Stimulated activated naive B cell treated with anti-CD40 and anti-IgM and Interleukin-4, amounts not matched to agents 10 μg/mL and 1 μg/mL and 100 μg/mL, for 72 hours (primary cell): ENCODE measurements at regions not wholly inside any gene's neighbourhood (a gene's known extent, or its start where the extent isn't known, plus 50 kb on each side); places are given as distances from the start of the nearest gene placed in this dataset.
A peak's percentile ranks its signal among the peaks of the same experiment; 100 is the strongest.

Experiments used
- ATAC-seq, 2 donors: fragments of 150-1000 bp; cut with Tn5 transposase; replicated peaks; 2 replicates each; pipeline ENCODE4 v1.10.0; 2021; ENCODE audit warnings: moderate library complexity in 1 of 2
- DNase-seq: peaks from one replicate; pipeline ENCODE4 v3.0.0; 2021
- H3K27ac Mint-ChIP-seq: one replicate; pipeline ENCODE4 v1.8.0; 2022; ENCODE audit warnings: mild to moderate bottlenecking, mixed read lengths
- H3K27me3 Mint-ChIP-seq, 2 donors: one replicate each; pipeline ENCODE4 v1.8.0; 2022; ENCODE audit warnings: mixed read lengths in 2 of 2
- H3K36me3 Mint-ChIP-seq, 2 donors: one replicate each; pipeline ENCODE4 v1.8.0; 2022; ENCODE audit warnings: mixed read lengths in 2 of 2, mild to moderate bottlenecking in 1 of 2
- H3K4me1 Mint-ChIP-seq, 2 donors: one replicate each; pipeline ENCODE4 v1.8.0; 2022; ENCODE audit warnings: mixed read lengths in 2 of 2, mild to moderate bottlenecking in 1 of 2
- H3K4me3 Mint-ChIP-seq, 2 donors: one replicate each; pipeline ENCODE4 v1.8.0; 2022; ENCODE audit warnings: mild to moderate bottlenecking in 2 of 2, mixed read lengths in 2 of 2, moderate library complexity in 1 of 2
- H3K9me3 Mint-ChIP-seq, 2 donors: one replicate each; pipeline ENCODE4 v1.8.0; 2022; ENCODE audit warnings: mixed read lengths in 2 of 2, mild to moderate bottlenecking in 1 of 2

DNA sequence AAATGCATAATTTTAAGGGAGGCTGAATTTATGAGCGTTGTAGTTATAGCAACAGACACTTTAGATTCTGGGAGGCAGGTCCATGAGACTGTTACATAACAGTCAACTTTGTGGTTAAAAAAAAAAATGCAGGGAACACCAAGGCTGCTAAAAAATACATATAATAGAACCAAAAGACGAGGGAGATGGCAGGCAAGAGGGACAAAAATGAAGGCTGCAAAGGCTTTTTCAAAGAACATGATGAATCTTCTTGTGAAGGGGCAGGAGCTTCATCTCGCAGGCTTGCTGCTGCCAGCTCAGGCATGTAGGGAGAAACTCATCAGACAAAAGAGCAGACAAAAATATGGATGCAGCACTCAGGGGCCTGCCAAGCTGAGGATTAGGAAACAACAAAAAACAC, 243.9 kb downstream of the SHQ1 start:
- ATAC-seq (no peak), DNase-seq (no peak)
- H3K9me3 Mint-ChIP-seq, result no peaks in the 10 kb centered on the region
- H3K4me3 Mint-ChIP-seq, result no peak overlapping the region
- peaks cover 0 to 4% of the 10 kb centered on the region in 2 donors for H3K36me3 Mint-ChIP-seq
- H3K27ac Mint-ChIP-seq, result no peak overlapping the region
- peaks cover 41 to 63% of the 10 kb centered on the region in 2 donors for H3K27me3 Mint-ChIP-seq
- H3K4me1 Mint-ChIP-seq, result peaks cover 0 to 4% of the 10 kb centered on the region in 2 donors

DNA sequence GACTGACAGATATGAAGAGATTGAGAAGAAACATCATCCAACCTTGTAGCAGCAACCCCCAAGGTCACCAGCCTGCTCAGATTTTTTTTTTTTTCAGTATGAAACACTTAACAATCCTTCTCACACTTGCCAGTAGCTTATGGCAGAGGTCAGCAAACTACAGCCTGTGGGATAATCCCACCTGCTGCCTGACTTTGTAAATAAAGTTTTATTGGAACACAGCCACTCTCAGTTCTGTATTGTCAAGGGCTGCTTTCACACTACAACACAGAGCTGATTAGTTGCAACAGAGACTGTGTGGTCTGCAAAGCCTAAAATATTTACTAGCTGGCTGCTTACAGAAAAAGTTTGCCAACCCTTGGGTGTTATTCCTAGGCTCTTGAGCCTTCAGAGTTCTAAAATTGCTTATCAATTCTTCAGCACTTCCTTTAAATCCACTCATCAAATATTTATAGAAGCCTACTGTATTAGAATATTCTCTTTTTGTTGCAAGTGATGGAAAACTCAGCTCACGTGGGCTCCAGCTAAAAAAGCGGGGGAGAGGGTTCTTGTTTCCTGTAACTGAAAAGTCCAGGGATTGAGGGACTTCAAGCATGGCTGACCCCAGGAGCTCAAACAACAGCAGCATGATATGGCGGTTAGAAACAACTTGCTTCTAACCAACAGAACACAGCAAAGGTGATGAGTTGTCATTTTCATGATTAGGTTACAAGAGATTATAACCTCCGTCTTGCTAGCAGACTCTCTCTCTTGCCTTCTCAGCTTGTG, 246.1 kb downstream of the SHQ1 start:
- DNase-seq (no peak), ATAC-seq (peak in 1 of 2 donors; percentile 22)
- no peaks in the 10 kb centered on the region for H3K9me3 Mint-ChIP-seq
- H3K27ac Mint-ChIP-seq, result no peak overlapping the region
- H3K27me3 Mint-ChIP-seq, result peaks cover 58 to 73% of the 10 kb centered on the region in 2 donors
- H3K36me3 Mint-ChIP-seq, result peaks cover 0 to 4% of the 10 kb centered on the region in 2 donors
- no peak overlapping the region for H3K4me3 Mint-ChIP-seq
- peaks cover 0 to 7% of the 10 kb centered on the region in 2 donors for H3K4me1 Mint-ChIP-seq

DNA sequence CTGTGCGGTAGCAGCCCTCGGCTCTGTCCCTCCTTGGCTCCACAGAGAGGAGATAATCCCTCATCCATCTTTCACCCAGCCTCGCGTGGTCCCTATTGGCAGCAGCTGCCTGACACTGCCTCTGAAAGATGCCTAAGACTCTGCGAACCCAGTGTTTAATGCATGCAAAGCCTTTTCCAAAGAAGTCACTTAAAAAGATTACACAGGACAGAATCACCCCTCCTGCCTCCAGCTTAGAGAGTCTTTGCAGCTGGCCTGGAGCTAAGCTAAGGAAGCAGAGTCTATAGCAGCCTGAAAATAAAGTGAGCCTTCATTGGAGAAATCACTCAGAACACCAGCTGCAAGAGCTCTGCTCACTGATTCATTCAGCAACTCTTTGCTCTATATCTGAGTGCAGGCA, 247.2 kb downstream of the SHQ1 start:
- H3K27me3 Mint-ChIP-seq, result peaks cover 67 to 79% of the 10 kb centered on the region in 2 donors
- peaks cover 0 to 4% of the 10 kb centered on the region in 2 donors for H3K36me3 Mint-ChIP-seq
- no peak overlapping the region for H3K27ac Mint-ChIP-seq
- no peak overlapping the region for H3K4me3 Mint-ChIP-seq
- DNase-seq (no peak), ATAC-seq (no peak)
- H3K4me1 Mint-ChIP-seq, result peaks cover 0 to 8% of the 10 kb centered on the region in 2 donors
- no peaks in the 10 kb centered on the region for H3K9me3 Mint-ChIP-seq

DNA sequence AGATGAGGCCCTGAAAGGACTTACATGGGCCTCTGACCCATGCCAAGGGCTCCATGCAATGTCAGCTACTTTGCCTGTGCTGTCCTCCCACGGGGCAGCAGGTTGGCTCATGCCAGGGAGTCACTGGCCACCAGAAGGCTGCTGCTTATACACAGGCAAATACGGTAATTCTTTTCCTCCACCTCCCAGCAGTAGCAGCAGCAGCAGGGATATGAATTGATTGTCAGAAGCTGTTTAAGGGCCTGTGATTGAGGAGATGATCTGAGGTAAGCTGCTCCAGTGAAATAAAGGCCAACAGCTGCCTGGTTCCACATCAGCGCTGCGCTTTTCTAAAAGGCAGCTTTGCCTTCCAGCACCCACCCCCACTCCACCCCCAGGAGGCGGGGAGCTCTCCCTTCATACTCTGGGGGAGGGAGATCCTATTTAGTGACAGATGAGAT, 250.5 kb downstream of the SHQ1 start:
- H3K27me3 Mint-ChIP-seq, result peaks cover 67 to 83% of the 10 kb centered on the region in 2 donors
- ATAC-seq (no peak), DNase-seq (no peak)
- peaks cover 6 to 13% of the 10 kb centered on the region in 2 donors for H3K4me1 Mint-ChIP-seq
- no peaks in the 10 kb centered on the region for H3K9me3 Mint-ChIP-seq
- H3K4me3 Mint-ChIP-seq, result no peak overlapping the region
- no peak overlapping the region for H3K27ac Mint-ChIP-seq
- H3K36me3 Mint-ChIP-seq, result peaks cover 0 to 8% of the 10 kb centered on the region in 2 donors

DNA sequence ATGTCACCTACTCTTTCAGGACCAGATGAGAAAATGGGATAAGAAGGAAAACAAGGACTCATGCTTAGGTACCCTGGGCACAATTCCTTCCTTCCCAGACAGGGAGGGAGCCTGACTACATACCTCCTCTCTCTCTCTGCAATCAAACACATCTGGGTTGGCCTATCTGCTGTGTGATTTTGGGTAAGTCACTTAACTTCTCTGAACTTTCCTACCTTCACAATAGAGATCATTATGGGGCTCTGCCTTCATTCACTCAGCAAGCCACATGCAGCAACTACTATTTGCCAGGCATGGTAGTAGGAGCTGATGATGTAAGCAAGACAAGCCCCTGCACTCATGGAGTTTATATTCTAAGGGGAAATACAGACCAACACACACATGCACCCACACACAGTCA, 251.2 kb downstream of the SHQ1 start:
- DNase-seq (no peak), ATAC-seq (no peak)
- Mint-ChIP-seq H3K9me3 (no peaks in the 10 kb centered on the region), H3K36me3 (peaks cover 0 to 12% of the 10 kb centered on the region in 2 donors), H3K27me3 (peaks cover 66 to 81% of the 10 kb centered on the region in 2 donors), H3K4me3 (no peak overlapping the region), H3K27ac (no peak overlapping the region), H3K4me1 (peaks cover 6 to 17% of the 10 kb centered on the region in 2 donors)

DNA sequence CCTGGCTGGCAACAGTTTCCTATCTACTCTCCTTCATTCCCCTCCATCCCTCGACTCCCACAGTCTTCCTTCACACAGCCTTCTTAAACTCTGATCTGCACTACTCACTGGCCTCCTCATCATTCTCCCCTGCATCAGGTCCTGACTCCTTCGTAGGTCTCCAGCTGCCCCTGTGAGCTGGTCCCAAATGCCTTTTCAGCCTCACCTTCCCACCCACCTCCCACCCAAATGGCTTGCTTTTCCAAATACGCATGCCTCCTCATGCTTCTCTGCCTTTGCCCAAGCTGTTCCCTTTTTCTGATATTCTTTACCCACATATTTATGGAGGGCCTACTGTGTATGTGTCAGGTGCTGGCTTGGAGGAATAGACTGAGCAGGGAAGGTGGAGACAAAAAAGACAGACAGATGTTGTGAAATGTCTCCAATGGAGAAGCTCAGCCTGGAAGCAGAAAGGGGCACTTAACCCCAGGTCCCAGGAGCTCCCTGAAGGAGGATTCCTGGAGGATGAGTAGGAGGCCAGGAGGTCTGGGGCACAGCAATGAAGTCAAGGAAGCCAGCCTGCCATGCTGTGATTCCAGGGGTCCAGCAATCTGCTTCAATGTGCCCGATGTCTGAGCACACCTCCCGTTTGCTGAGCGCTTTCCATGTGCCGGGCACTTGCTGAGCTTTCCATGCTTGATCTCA, 252.2 kb downstream of the SHQ1 start:
- H3K27ac Mint-ChIP-seq, result no peak overlapping the region

DNA sequence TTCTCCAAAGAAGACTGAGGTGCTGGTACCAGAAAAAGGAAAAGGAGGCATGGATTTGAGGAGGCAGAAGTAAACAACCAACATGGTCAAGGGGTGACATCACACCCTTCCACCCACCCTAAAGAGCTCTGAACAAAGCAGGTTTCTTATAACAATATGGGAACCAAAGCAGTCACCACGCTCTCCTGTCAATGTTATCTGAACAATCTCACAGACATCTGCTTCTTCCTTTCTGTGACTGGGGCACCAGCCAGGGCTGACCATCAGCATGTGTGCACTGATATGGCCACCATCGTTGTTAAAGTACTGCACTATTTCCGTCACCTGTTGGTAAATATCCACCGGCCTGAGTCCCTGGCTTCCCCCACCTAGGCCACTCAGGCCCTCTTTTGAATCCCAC, 252.9 kb downstream of the SHQ1 start:
- DNase-seq, result no peak
- Mint-ChIP-seq H3K4me3 (no peak overlapping the region), H3K27ac (no peak overlapping the region), H3K27me3 (peaks cover 62 to 73% of the 10 kb centered on the region in 2 donors), H3K36me3 (peaks cover 0 to 8% of the 10 kb centered on the region in 2 donors), H3K4me1 (peaks cover 6 to 13% of the 10 kb centered on the region in 2 donors), H3K9me3 (no peaks in the 10 kb centered on the region)
- ATAC-seq, result no peak

More for the DNA sequence above, 252.2 kb downstream of the SHQ1 start:
- H3K4me1 Mint-ChIP-seq, result peaks cover 6 to 13% of the 10 kb centered on the region in 2 donors
- no peaks in the 10 kb centered on the region for H3K9me3 Mint-ChIP-seq
- no peak overlapping the region for H3K4me3 Mint-ChIP-seq
- ATAC-seq, result no peak
- H3K27me3 Mint-ChIP-seq, result peaks cover 66 to 75% of the 10 kb centered on the region in 2 donors
- no peak for DNase-seq
- peaks cover 0 to 8% of the 10 kb centered on the region in 2 donors for H3K36me3 Mint-ChIP-seq

DNA sequence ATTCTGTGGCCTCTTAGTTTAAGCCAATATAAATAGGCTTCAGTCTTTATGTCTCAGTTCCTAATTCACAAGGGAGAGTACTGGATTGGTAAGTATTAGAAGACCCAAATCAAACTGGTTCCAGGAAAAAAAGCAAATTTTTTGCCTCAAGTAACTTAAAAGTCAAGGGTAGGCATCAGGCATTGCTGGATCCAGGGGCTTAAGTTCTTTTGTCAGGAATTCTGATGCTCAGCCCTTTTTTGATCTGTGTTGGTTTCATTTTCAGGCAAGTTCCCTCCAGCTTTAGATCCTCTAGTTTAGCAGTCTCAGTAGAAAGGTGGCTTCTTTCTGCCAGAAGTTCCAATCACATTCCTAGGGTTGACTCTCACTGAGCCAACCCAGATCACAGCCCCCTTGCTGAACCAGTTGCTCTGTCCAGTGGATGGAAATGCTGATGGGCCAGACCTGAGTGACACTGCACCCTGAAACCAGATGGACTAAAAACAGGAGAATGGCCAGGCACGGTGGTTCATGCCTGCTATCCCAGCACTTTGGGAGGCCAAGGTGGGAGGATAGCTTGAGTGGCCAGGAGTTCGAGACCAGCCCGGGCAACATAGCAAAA, 253.5 kb downstream of the SHQ1 start:
- Mint-ChIP-seq H3K27ac (no peak overlapping the region), H3K9me3 (no peaks in the 10 kb centered on the region), H3K4me1 (peaks cover 6 to 13% of the 10 kb centered on the region in 2 donors), H3K36me3 (peaks cover 0 to 8% of the 10 kb centered on the region in 2 donors), H3K27me3 (peaks cover 60 to 66% of the 10 kb centered on the region in 2 donors), H3K4me3 (no peak overlapping the region)
- DNase-seq, result no peak
- ATAC-seq, result no peak

DNA sequence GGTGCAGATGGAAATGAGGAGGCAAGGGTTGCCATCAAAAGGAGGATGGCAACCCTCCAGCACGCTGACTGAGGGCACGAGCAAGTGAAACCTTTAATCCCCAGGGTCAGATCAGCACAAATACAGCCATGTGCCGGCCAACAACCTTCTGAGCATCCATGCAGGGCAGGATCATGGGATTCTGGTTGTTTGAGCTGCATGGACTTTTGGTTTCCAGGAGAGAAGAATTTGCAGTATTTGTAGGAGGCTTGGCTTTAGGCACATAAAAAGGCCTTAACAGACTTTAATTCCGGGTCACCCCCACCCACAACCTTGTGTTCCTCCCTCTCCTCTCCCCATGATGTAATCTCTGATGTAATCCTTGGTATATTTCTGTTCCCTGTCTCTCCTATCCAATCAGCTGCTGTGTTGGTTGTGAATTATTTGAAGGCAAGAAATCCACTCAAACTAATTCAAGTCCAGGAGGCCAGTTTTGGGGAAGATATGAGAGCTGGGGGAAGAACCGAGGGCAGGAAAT, 254.3 kb downstream of the SHQ1 start:
- Mint-ChIP-seq H3K9me3 (no peaks in the 10 kb centered on the region), H3K4me3 (no peak overlapping the region), H3K27ac (no peak overlapping the region), H3K4me1 (peaks cover 12 to 13% of the 10 kb centered on the region in 2 donors), H3K27me3 (peaks cover 59 to 65% of the 10 kb centered on the region in 2 donors), H3K36me3 (peaks cover 0 to 8% of the 10 kb centered on the region in 2 donors)
- no peak for DNase-seq
- ATAC-seq, result no peak

DNA sequence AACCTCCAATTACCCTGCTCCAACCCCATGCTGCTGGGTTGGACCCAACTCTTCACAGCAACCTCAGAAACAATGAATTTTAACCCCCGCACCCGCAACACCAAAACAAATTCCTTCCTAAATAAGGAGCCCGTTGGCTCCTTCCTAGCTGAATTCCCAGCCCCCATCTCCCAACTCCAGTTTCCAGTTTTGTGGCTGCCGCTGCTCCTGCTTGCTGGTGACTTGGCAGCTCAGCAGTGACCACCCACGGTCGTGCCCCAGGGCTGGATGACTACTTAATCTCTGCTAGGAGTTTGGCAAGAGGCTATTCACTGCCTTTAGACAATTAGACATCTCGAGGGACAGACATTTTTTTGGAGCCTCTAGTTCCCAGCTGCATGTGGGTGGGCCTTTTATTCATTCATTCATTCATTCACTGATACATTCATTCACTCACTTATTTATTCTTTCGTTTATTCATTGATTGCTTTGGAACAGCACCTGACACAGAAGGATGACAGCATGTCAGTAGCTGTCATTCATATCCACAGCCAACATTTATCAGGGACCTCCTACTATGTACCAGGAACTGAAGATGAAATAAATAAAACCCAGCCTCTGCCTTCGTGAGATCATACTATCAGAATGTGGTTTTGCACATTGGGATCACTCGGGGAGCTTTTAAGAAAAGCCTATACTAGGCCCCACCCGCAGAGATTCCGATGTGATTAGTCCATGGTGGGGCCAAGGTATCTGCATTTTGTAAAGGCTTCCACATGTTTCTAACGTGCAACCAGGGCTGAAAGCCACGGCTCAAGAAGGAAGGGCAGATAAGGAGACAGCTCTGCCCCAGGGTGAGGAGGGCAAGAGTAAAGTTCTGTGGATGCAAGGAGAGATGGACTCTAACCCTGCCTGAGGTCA, 256.5 kb downstream of the SHQ1 start:
- no peaks in the 10 kb centered on the region for H3K9me3 Mint-ChIP-seq
- DNase-seq (no peak), ATAC-seq (no peak)
- H3K36me3 Mint-ChIP-seq, result peaks cover 0 to 11% of the 10 kb centered on the region in 2 donors
- peaks cover 55 to 60% of the 10 kb centered on the region in 2 donors for H3K27me3 Mint-ChIP-seq
- peaks cover 14 to 21% of the 10 kb centered on the region in 2 donors for H3K4me1 Mint-ChIP-seq
- H3K4me3 Mint-ChIP-seq, result no peak overlapping the region
- no peak overlapping the region for H3K27ac Mint-ChIP-seq

DNA sequence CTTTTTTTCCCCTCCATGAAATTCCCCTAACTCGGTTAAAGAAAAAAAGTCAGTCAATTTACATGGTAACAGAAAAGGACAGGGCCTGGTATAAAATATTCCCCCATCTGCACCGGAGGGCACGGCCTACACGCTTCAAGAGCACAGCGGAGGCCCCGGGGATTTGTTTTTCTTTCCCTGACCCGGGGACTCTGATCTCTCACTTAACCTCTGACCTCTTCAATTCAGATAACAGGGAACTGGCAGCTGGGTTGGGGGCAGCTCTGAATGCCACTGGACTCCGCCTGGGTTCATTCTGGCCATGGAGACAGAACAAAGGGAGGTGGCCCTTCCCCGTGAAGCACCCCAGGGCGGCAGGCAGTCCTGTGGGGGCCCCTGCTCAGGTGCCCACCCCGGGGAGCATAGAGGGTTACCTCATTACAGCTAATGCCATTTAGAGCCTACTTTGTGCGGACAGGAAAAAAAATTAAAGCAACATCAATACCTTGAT, 257.5 kb downstream of the SHQ1 start:
- no peak overlapping the region for H3K4me3 Mint-ChIP-seq
- no peak overlapping the region for H3K27ac Mint-ChIP-seq
- H3K27me3 Mint-ChIP-seq, result peaks cover 54 to 56% of the 10 kb centered on the region in 2 donors
- no peaks in the 10 kb centered on the region for H3K9me3 Mint-ChIP-seq
- H3K36me3 Mint-ChIP-seq, result peaks cover 0 to 12% of the 10 kb centered on the region in 2 donors
- ATAC-seq (no peak), DNase-seq (no peak)
- H3K4me1 Mint-ChIP-seq, result peaks cover 21 to 25% of the 10 kb centered on the region in 2 donors

DNA sequence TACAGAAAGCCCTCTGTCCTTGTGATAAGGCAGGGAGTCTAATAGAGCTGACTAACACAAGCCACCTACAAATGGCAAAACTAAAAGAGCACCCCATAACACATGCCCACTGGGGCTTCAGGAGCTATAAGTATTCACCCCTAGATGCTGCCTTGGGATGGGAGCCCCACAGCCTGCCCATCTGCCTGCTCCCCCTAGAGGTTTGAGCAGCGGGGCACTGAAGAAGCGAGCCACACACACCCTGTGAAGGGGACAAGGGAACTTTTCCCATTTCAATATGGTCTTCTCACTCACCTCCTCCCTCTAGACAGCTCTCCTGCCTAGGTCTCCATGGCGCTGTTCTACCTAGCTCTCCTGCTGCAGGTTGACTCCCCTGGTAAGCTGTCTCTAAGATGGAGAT, 261.0 kb downstream of the SHQ1 start:
- DNase-seq, result no peak
- peaks cover 0 to 8% of the 10 kb centered on the region in 2 donors for H3K36me3 Mint-ChIP-seq
- ATAC-seq, result no peak
- peaks cover 28 to 37% of the 10 kb centered on the region in 2 donors for H3K27me3 Mint-ChIP-seq
- peaks cover 34 to 49% of the 10 kb centered on the region in 2 donors for H3K4me1 Mint-ChIP-seq
- H3K9me3 Mint-ChIP-seq, result peaks cover 2 to 7% of the 10 kb centered on the region in 2 donors
- H3K27ac Mint-ChIP-seq, result no peak overlapping the region
- no peak overlapping the region for H3K4me3 Mint-ChIP-seq

DNA sequence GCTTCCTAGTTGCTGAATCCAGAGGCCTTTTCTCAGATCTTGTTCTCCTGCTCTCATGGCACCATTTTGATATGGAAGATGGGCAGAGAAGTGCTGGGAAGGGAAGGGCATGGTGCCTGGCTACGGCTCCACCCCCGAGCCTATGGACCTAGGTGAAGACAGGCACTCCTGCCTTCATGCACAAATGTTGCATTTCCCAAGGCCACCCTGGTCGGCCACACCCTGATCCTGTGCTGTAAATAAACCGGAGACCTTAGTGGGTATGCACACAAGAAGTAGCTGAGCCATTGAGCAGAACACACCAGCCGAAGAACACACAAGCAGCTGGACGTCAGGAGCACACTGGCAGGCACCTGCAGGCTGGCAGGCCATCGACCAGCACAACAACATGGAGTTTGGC, 261.6 kb downstream of the SHQ1 start:
- Mint-ChIP-seq H3K4me3 (no peak overlapping the region), H3K27me3 (peaks cover 25 to 32% of the 10 kb centered on the region in 2 donors), H3K4me1 (peaks cover 34 to 55% of the 10 kb centered on the region in 2 donors), H3K9me3 (peaks cover 2 to 7% of the 10 kb centered on the region in 2 donors), H3K36me3 (peaks cover 0 to 6% of the 10 kb centered on the region in 2 donors), H3K27ac (no peak overlapping the region)
- no peak for ATAC-seq
- DNase-seq, result no peak
